ENCODE measurements at regions not wholly inside any gene's neighbourhood (a gene's known extent, or its start where the extent isn't known, plus 50 kb on each side); places are given as distances from the start of the nearest gene placed in this dataset.
A peak's percentile ranks its signal among the peaks of the same experiment; 100 is the strongest.

GRCh38 chr5:42020788-42021530 is 95.9 kb downstream of the FBXO4 start:
- TF ChIP-seq, protein P1, sequence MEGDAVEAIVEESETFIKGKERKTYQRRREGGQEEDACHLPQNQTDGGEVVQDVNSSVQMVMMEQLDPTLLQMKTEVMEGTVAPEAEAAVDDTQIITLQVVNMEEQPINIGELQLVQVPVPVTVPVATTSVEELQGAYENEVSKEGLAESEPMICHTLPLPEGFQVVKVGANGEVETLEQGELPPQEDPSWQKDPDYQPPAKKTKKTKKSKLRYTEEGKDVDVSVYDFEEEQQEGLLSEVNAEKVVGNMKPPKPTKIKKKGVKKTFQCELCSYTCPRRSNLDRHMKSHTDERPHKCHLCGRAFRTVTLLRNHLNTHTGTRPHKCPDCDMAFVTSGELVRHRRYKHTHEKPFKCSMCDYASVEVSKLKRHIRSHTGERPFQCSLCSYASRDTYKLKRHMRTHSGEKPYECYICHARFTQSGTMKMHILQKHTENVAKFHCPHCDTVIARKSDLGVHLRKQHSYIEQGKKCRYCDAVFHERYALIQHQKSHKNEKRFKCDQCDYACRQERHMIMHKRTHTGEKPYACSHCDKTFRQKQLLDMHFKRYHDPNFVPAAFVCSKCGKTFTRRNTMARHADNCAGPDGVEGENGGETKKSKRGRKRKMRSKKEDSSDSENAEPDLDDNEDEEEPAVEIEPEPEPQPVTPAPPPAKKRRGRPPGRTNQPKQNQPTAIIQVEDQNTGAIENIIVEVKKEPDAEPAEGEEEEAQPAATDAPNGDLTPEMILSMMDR (IDR thresholded peaks at IDR 0.05; ENCODE audit: insufficient read depth, low read depth, low read length, missing control alignments) = no peak
- DNase-seq (ENCODE audit: low read depth) = no peak
- no peak overlapping the region for H3K4me3 ChIP-seq (ENCODE audit: low read depth, low read length)

- DNase-seq (ENCODE audit: low read depth) = peak; percentile 1
- TF ChIP-seq, protein P1 (IDR thresholded peaks at IDR 0.05; ENCODE audit: insufficient read depth, low read depth, low read length, missing control alignments) = no peak
- no peak overlapping the region for H3K4me3 ChIP-seq (ENCODE audit: low read depth, low read length)
Measured at GRCh38 chr5:42021923-42022322, 96.8 kb downstream of the FBXO4 start.

GRCh38 chr5:42022383-42022972 is 97.4 kb downstream of the FBXO4 start:
- DNase-seq (ENCODE audit: low read depth) = no peak
- no peak overlapping the region for H3K4me3 ChIP-seq (ENCODE audit: low read depth, low read length)
- TF ChIP-seq, protein P1 (IDR thresholded peaks at IDR 0.05; ENCODE audit: insufficient read depth, low read depth, low read length, missing control alignments) = no peak

GRCh38 chr5:42026446-42026845 is 101.4 kb downstream of the FBXO4 start:
- TF ChIP-seq, protein P1 (IDR thresholded peaks at IDR 0.05; ENCODE audit: insufficient read depth, low read depth, low read length, missing control alignments) = no peak
- DNase-seq (ENCODE audit: low read depth) = no peak
- no peak overlapping the region for H3K4me3 ChIP-seq (ENCODE audit: low read depth, low read length)

GRCh38 chr5:42032137-42032536 is 107.1 kb downstream of the FBXO4 start:
- DNase-seq (ENCODE audit: low read depth) = no peak
- no peak overlapping the region for H3K4me3 ChIP-seq (ENCODE audit: low read depth, low read length)
- TF ChIP-seq, protein P1 (IDR thresholded peaks at IDR 0.05; ENCODE audit: insufficient read depth, low read depth, low read length, missing control alignments) = no peak

- DNase-seq (ENCODE audit: low read depth) = no peak
- H3K4me3 ChIP-seq (ENCODE audit: low read depth, low read length) = no peak overlapping the region
- TF ChIP-seq, protein P1 (IDR thresholded peaks at IDR 0.05; ENCODE audit: insufficient read depth, low read depth, low read length, missing control alignments) = no peak
Measured at GRCh38 chr5:42035526-42035925, 110.4 kb downstream of the FBXO4 start.

Data from GM12865 (cell line).